HS-27A (cell line): ENCODE measurements at regions not wholly inside any gene's neighbourhood (a gene's known extent, or its start where the extent isn't known, plus 50 kb on each side); places are given as distances from the start of the nearest gene placed in this dataset.
"Not testable (repeated sequence)": the region's sequence is repeated elsewhere in the genome, so short reads cannot be mapped to it uniquely, and the experiment has no call there.

Experiments used
- DNase-seq: peaks from one replicate; pipeline ENCODE4 v3.0.0-alpha.2; 2012; ENCODE audit warnings: low read depth, missing footprints

DNA sequence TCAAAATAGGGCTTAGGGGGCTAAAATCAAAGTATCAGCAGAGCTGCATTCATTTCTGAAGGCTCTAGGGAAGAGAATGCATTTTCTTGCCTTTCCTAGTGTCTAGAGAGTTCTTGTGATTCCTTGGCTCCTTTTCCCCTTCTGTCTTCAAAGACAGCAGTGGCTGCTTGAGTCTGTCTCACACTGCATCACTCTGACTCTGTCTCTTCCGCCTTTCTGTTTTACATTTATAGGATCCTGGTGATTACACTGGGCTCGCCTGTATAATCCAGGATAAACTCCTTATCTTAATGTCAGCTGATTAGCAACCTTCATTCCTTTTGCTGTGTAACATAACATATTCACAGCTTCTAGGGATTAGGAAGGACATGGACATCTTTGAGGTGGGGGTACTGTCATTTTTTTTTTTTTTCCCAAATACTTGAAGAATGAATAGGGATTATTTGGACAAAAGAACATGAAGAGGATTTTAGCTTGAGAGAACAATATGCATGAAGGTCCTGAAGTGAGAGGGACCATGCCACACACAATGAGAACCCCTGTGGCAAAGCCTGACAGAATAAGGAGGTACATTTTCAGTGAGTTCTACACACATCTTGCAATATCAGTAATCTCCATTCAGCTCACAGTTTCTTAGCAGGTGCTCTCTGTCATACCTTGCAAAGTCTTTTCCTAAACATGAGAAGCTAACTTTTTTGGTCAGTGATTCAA is 267.6 kb downstream of the FAM170A start:
- DNase-seq = no peak

DNA sequence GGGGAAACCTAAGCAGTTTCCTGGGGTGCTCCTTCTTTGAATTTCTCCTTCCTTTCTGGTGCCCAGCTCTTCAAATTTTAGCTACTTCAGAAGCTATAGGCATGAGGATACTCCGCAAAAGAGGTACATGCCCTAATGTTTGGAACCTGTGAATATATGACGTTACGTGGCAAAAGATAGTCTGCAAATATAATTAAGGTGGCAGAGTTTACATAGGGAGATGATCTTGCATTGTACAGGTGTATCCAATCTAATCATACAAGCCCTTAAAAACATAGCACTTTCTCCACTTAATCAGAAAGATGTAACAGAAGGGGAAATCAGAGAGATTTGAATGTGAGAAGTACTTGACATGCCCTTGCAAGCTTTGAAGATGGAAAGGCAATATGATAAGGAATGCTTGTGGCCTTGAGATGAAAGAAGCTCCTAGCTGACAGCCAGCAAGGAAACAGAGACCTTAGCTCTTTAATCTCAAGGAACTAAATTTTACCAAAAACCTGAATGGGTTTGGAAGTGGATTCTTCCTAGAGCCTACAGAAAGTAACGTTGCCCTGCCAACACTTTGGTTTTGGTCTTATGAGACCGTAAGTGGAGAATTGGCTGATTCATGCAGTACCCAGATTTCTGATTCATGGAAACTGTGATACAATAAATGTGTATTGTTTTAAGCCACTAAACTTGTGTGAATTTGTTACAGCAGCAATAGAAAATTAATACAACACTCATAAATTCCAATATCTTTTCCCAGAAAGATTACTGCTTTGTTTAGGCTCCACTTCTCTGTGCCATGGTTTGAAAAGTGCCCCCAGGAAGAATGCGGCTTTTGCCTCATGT is 268.4 kb downstream of the FAM170A start:
- DNase-seq = no peak

DNA sequence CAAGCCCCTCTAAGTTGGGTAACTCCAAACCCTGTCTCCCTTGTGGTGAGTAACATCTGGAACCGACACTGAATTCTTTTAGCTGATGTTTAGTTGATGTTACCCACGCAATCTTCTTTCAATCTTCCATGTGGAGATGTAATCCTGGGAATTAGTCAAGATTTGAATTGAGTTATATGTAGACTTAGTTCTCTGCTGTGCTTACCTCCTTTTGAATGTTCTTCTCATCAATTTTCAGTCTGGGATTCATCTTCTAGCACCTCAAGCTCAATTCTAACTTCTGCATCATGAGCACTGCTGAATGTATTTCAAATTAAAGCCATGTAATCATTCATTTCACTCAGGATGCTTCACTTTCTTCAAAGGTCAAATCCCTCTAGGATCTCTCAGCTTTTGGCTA is 270.6 kb downstream of the FAM170A start:
- no peak for DNase-seq

DNA sequence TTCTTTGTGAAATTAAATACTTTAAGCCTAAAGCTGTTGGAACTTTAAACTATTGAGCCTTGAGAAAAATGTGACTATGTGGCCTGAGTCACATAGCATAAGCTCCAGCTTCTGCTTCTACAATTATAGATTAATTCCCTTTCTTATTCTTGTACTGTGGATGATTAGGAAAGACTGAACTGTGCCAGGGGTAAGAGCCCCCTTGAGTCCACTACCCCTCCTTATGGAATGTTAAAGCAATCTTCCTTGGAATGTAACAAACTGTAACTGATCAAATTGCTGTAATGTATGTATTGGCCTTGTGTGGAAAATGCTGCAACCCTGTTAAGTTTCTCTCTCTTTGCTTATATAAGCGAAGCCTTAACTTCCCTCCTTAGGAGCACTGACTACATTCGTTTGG is 273.2 kb downstream of the FAM170A start:
- no peak for DNase-seq

DNA sequence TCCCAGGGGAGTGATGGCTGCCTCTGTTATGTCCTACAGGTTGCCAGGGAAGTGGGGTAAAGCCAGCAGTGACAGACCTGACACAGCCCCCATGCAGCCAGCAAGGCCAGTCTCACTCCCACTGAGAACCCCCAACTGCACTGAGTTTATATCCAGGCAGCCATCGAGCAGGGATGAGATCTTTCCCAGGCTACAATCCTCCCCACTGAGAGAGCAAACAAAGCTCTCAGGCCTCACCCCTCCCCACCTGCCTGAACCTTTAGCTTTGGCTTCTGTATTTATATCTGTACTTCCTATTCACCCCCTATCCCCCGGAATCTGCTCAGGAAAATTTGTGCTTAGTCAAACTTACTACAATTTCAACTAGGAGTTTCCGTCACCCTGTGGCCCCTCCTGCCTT is 284.1 kb downstream of the FAM170A start:
- no peak for DNase-seq

DNA sequence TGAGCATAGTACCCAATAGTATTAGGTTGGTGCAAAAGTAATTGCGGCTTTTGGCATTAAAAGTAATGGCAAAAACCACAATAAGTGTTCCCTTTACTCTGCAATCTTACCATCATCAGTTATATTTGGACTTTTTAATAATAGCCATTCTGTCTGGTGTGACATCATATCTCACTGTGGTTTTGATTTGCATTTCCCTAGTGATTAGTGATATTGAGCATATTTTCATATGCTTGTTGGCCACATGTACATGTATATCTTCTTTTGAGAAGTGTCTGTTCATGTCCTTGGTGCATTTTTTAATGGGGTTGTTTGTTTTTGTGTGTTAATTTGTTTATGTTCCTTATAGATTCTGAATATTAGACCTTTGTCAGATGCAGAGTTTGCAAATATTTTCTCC is 289.9 kb downstream of the FAM170A start:
- no peak for DNase-seq

DNA sequence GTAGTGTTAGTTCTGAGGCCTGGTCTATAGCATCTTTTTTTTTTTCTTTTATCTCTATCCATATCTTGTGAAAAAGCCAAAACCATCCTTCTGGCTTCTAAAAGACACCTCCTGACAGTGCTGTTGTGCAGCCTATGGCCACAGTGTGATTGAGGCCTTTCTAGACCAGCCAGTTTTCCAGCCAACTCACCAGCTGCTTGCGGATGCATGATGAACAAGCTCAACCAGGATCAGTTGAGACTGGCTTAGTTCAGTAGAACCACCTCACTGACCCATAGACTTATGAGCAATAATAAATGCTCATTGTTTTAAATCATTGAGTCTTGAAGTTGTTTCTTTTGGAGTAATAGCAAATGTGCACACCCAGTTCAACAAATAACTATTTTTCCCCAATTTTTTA is 296.9 kb downstream of the FAM170A start:
- DNase-seq = no peak

DNA sequence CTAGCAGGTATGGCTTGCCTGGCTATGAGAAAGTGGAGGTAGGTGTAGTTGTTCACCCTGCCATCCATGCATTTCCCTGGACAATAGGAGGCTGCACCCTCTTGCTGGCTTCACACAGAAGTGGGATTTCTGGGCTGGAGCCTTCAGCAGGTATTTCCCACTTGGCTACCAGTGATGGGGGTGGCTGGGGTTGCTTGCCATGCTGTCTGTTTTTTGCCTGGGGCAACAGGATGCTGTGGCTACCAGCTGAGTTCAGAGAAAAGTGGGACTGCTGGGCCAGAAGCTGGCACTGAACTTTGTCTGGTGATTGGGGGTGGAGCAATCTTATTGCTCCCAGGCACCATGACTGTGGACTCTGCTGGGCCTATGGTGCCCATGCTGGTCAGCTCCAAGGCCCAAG is 299.6 kb downstream of the FAM170A start:
- DNase-seq = no peak

DNA sequence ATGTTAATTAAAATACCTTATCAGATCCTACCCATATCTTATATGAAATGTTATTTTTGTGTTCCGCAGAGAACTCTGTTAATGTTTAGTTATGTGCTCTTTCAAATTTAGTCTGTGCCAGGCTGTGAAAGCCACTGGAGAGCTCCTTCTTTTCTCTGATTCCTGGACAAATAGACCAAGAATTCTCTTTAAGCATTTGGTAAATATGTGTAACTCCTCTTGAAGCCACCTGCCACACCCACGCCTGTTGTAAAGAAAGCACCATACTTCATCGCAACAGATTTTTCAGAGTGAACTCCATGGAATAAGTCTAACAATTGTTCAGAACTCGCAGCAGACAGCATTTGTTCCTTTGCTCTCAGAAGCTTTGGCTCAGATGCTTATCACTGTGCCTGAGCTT is 301.1 kb downstream of the FAM170A start:
- DNase-seq = no peak

DNA sequence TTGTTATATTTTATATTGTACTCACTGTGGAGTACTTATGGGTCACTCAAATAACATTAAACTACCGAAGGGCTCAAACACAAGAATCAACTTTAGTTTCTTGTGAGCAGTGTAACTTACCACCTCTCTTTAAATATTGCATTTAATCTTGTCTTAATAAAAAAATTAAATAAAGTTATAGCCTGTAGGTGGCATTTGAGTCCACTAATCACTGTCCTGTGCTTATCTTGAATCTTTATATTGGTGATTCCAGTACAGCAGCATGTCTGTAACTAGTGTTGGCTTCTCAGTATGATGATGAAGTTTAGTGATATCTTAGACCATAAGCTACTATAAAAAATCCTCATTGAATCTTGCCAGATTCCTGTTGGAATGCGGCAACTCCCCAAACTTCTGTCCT is 313.8 kb downstream of the FAM170A start:
- DNase-seq = no peak

DNA sequence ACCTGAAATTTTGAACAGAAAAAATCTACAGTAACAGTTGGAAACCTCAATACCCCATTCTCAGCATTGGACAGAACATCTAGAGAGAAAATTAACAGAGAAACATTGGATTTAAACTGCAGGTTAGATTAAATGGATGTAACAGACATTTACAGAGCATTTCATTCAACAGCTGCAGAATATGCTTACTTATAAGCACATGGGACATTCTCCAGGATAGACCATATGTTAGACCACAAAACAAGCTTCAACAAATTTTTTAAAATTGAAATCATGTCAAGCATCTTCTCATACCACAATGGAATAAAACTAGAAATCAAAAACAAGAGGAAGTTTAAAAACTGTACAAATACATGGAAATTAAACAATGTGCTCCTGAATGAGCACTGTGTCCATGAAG is 316.3 kb downstream of the FAM170A start:
- DNase-seq = no peak

DNA sequence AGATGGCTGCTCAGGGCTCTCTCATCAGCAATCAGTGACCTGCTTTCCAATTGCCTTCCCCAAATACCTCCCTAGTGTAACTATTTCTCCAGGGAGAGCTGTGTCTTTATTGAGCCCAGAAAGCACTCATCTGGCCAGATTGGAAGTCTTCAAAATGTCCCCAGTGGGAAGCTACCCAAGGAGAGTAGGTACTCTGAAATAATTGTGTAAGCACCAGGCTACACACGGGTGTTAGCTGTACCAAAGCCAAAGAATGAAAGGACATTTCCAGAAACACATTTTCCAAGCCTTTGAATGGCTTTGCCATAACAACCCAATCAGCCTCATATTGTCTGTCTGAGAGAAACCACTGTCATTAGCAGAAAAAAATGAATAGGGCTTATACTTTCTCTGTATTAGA is 318.8 kb downstream of the FAM170A start:
- DNase-seq = no peak

DNA sequence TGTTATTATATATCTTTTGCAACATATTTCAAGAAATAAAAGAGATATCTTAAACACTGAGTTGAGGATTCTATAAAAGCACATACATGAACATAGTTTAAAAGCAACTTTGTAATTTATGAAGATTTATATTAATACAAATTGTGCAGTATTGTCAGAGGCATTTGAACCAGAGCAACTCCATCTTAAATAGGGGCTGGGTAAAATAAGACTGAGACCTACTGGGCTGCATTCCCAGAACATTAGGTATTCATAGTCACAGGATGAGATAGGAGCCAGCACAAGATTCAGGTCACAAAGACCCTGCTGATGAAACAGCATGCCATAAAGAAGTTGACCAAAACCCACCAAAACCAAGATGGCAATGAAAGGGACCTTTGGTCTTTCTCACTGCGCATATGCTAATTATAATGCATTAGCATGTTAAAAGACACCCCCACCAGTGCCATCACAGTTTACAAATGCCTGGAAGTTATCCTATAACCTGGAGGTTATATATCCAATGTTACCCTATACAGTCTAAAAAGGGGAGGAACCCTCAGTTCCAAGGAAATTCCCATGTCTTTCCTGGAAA is 320.2 kb downstream of the FAM170A start:
- no peak for DNase-seq

DNA sequence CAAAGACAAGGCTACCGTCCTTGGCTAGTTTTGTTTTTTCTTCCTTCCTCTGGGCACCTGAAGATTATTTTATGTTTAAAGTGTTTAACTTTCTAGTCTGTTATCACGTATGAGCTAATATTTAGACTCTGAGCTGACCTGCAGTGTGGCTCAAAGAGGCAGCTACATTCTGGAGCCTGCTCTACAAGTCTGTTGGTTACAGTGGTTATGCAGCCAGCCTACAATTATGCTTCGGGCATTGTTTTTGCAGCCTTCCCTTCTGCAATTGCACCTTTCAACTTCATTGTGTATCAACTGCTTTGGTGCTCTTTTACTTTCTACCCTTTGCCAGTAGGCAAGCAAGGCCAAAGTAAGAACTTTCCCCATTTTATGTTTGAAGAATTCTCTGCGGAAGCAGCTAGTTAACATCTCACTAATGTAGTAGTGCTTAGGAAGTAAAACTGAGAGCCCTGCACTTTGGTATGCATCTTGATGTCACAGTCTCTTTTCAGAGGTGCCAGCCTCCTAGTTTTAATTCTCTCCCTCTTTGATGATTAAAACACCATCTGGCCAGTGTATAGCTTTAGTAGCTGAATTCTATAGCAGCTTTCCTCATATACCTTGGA is 322.1 kb downstream of the FAM170A start:
- no peak for DNase-seq

DNA sequence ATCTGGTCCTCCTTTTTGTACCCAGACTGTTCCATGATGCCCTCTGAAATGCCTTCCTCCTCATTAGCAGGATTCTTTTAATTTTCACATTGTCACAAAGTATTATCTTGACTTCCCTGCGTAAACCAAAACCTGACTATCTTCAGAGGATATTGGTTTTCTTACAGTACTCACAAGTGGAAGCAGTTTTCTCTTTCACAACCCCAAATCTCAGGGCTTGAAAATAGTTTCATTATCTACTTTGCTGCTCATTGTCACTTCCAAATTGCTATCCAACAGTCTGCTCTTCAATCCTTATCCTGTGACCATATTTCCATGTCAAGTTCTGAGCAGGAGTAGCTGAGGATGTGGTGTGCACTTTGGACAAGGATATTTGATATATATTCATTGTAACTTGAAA is 324.1 kb downstream of the FAM170A start:
- DNase-seq = no peak

DNA sequence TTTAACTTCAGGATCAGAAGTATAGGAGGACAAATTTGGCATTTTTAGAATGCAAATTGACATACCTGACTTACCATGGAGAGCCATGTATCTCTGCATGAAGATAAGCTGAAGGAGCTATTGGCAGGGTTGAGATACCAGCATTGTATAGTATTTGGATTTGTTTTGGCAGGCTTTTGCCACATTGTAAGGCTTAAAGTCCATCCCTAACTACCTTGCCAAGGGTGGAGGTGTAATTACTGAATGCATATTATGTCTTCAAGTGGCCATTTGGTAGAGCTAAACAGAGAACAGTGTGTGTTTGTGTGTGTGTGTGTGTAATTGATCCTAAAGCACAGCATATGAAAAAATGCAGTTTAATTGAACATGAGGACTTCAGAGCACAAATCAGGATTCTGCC is 324.7 kb downstream of the FAM170A start:
- no peak for DNase-seq

DNA sequence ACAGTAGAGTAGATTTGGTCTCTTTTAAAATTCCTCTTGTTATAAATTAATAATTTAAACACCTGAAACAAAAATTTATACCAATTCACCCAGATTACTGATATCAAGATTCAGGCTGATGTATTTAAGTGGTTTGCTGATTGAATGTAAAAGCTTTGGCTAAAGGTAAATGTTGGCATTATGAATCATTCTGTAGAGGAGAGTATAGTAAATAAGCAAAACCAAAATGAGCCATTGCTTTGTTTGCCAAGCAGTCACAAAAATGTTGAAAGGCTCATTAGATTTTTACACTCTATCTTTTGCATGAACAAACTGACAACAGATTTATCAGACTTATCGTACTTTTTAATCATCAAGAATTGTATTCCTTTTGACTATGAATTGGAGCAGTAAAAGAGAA is 332.6 kb downstream of the FAM170A start:
- DNase-seq = no peak

DNA sequence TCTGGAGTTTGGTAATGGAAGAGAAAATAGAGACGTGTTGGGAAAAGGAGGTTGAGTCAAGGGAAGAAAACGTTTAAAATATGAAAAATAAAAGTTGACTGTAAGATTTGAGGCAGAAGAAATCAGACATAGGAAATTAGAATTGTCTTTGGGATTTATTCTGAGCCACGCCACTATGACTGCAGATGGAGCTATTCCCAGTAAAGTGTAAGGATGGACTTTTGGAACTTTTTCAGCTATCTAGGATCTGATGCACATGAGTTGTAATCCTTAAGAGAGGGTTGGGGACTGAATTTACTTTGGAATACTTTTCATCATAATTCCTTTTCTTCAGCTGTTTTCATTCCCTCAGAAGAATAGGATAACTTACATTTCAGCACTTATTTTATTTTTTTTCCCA is 336.7 kb downstream of the FAM170A start:
- DNase-seq = no peak

DNA sequence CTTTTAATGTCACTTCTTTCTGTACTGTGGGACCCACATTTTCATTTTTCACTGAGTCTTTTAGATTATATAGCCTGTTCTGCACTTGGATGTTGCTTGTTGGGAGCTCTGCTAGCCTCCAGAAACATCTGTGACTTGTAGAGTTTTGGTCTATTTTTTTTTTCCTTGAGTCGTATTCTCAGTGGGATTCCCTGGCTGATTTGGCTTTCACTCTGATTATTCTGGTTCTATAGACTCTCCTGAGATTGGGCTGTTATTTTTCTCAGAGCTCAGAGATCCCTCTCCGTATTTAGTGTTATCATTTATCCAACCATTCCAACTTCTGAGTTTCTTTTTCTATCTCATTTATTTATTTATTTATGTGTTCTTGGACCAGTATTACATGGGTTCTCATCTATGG is 339.3 kb downstream of the FAM170A start:
- no peak for DNase-seq

DNA sequence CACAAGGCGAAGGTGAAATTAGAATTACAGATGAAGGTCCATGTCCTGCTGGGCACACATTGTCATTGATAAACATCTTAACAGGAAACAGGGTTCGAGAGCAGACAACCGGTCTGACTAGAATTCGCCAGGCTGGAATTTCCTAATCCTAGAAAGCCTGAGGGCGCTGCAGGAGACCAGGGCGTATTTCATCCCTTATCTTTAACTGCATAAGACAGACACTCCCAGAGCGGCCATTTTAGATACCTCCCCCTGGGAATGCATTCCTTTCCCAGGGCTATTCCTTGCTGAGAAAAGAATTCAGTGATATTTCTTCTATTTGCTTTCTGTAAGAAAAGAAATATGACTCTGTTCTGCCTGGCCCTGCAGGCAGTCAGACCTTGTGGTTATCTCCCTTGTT is 357.7 kb downstream of the FAM170A start:
- not testable (repeated sequence) for DNase-seq

DNA sequence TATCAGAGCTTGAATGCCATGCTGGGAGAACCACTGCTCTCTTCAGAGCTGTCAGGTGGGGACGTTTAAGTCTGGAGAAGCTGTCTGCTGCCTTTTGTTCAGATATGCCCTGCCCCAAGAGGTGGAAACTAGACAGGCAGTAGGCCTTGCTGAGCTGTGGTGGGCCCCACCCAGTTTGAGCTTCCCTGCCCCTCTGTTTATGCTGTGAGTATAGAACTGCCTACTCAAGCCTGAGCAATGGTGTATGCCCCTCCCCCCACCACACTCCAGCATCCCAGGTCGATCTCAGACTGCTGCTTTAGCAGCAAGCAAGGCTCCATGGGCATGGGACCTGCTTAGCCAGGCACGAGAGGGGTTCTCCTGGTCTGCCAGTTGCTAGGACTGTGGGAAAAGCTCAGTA is 362.3 kb downstream of the FAM170A start:
- DNase-seq = no peak

DNA sequence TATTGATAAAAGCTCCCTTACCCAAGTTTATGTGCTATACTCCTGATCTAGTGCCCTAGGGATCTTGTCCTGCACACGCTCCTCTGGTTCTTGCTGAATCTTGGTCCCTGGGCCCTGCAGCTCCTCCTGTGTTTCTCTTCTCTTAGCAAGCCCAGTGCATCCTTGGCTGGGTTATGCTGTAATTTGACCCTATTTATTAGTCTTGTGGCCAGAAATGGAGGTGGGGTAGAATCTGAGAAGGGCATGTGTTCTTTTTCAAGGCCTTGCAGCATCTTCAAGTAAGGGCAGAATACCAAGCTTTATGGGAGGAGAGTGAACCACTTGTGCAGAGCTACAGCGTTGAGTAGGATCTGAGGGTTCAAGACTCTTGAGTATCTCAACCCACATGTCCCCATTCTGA is 366.8 kb downstream of the FAM170A start:
- no peak for DNase-seq

DNA sequence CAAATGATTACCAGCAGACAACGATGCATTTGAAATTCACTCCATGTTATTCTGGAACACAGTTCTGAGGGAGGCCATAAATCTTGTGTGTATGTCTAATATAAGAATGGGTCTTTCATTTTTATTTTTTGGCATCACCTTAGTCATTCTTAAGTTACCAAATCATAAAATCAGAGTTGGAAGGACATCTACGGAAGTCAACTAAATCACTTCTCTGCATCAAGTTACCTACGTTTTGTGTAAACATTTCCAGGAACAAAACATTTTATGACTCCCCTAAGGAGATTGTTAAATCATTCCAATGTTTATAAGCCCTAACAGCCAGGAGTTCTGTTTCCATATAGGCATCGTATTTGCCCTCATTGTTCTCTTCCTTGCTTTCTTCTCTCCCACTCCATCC is 378.2 kb downstream of the FAM170A start:
- DNase-seq = no peak
